Parathyroid adenoma (tissue), 2 donors: ENCODE measurements at regions not wholly inside any gene's neighbourhood (a gene's known extent, or its start where the extent isn't known, plus 50 kb on each side); places are given as distances from the start of the nearest gene placed in this dataset.

Experiments used
- H2AFZ ChIP-seq: fragments of 300-600 bp; sonication (generic); one replicate; pipeline ENCODE4 v1.7.0; 2017; ENCODE audit warnings: antibody characterized with exemption, mild to moderate bottlenecking
- H3K27ac ChIP-seq: fragments of 300-600 bp; sonication (generic); one replicate; pipeline ENCODE4 v1.7.0; 2017
- H3K27me3 ChIP-seq: fragments of 300-600 bp; sonication (generic); one replicate; pipeline ENCODE4 v1.7.0; 2017; ENCODE audit warnings: low read length; ENCODE audit not compliant: control insufficient read depth, insufficient read depth
- H3K36me3 ChIP-seq: fragments of 300-600 bp; sonication (generic); one replicate; pipeline ENCODE4 v1.7.0; 2017; ENCODE audit warnings: low read length; ENCODE audit not compliant: control insufficient read depth, insufficient read depth
- H3K4me1 ChIP-seq: fragments of 300-600 bp; sonication (generic); one replicate; pipeline ENCODE4 v1.7.0; 2017; ENCODE audit warnings: control low read depth
- H3K4me2 ChIP-seq: fragments of 300-600 bp; sonication (generic); one replicate; pipeline ENCODE4 v1.7.0; 2017; ENCODE audit warnings: low read length
- H3K4me3 ChIP-seq: fragments of 300-600 bp; sonication (generic); one replicate; pipeline ENCODE4 v1.7.0; 2017; ENCODE audit warnings: low read depth, low read length
- H3K79me2 ChIP-seq: fragments of 300-600 bp; sonication (generic); one replicate; pipeline ENCODE4 v1.7.0; 2017; ENCODE audit warnings: control low read depth
- H3K9ac ChIP-seq: fragments of 300-600 bp; sonication (generic); one replicate; pipeline ENCODE4 v1.7.0; 2017; ENCODE audit warnings: mild to moderate bottlenecking
- H3K9me3 ChIP-seq: fragments of 300-600 bp; sonication (generic); one replicate; pipeline ENCODE4 v1.7.0; 2017; ENCODE audit warnings: low read length; ENCODE audit not compliant: control insufficient read depth
- TF ChIP-seq, protein P1 (sequence below): fragments of 300-600 bp; sonication (generic); IDR thresholded peaks from one replicate; pipeline ENCODE4 v1.7.0; 2017; ENCODE audit warnings: antibody characterized with exemption, mild to moderate bottlenecking
- donor health status: primary hyperparathyroidism.

DNA sequence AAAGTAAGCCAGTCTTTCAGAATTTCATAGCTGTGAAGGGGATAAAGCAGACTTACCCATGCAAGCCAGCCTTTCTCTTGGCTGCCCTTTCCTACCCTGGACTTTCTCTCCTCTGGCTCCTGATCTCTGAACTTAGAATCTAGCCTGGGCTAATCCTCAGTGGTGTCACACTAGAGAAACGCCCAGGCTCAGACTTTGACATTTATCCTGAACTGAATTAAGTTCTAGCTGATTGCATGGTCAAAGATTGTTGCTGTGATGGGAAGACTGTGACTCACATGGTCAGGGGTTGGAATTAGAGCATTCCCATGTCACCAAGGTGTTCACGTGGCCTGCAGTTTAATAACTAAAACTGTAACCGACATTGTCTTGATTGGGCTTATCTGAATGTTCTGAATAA lies 469.5 kb upstream of the FAT1 start:
- H3K4me2 ChIP-seq: no peak overlapping the region
- H3K4me3 ChIP-seq: no peak overlapping the region
- H3K36me3 ChIP-seq: no peaks in the 10 kb centered on the region
- H3K27me3 ChIP-seq: no peaks in the 10 kb centered on the region
- no peaks in the 10 kb centered on the region for H3K4me1 ChIP-seq
- TF ChIP-seq, protein P1, sequence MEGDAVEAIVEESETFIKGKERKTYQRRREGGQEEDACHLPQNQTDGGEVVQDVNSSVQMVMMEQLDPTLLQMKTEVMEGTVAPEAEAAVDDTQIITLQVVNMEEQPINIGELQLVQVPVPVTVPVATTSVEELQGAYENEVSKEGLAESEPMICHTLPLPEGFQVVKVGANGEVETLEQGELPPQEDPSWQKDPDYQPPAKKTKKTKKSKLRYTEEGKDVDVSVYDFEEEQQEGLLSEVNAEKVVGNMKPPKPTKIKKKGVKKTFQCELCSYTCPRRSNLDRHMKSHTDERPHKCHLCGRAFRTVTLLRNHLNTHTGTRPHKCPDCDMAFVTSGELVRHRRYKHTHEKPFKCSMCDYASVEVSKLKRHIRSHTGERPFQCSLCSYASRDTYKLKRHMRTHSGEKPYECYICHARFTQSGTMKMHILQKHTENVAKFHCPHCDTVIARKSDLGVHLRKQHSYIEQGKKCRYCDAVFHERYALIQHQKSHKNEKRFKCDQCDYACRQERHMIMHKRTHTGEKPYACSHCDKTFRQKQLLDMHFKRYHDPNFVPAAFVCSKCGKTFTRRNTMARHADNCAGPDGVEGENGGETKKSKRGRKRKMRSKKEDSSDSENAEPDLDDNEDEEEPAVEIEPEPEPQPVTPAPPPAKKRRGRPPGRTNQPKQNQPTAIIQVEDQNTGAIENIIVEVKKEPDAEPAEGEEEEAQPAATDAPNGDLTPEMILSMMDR: no peak
- no peaks in the 10 kb centered on the region for H3K79me2 ChIP-seq
- H3K9ac ChIP-seq: no peak overlapping the region
- H2AFZ ChIP-seq: no peak overlapping the region
- no peaks in the 10 kb centered on the region for H3K9me3 ChIP-seq
- H3K27ac ChIP-seq: no peak overlapping the region

DNA sequence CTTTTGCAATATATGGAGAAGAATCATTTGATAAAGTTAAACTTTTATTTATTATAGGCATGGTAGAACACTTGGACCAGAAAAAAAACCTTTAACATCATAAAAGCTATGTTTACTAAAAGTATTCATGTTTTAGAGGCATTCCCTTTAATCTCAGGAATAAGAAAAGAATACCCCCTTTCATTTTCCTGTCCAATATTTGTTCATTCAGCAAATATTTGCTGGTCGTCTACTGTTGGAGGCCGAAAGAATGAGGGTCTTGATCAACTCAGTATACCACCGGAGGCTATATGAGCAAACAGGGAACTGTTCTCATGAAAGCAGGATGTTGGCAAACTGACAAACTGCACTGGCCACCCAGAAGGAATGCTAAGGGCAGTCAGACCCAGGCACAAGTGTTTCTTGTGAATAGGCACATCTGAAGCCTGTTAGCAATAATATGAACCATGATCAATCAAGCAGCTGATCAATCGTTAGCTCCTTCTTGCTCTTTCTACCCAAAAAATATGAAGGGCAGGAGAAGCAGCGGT lies 480.8 kb upstream of the FAT1 start:
- no peaks in the 10 kb centered on the region for H3K4me1 ChIP-seq
- H3K9me3 ChIP-seq: no peaks in the 10 kb centered on the region
- H3K9ac ChIP-seq: no peak overlapping the region
- TF ChIP-seq, protein P1: no peak
- H3K4me2 ChIP-seq: no peak overlapping the region
- H2AFZ ChIP-seq: no peak overlapping the region
- no peak overlapping the region for H3K27ac ChIP-seq
- no peaks in the 10 kb centered on the region for H3K27me3 ChIP-seq
- no peak overlapping the region for H3K4me3 ChIP-seq
- H3K36me3 ChIP-seq: no peaks in the 10 kb centered on the region
- no peaks in the 10 kb centered on the region for H3K79me2 ChIP-seq

DNA sequence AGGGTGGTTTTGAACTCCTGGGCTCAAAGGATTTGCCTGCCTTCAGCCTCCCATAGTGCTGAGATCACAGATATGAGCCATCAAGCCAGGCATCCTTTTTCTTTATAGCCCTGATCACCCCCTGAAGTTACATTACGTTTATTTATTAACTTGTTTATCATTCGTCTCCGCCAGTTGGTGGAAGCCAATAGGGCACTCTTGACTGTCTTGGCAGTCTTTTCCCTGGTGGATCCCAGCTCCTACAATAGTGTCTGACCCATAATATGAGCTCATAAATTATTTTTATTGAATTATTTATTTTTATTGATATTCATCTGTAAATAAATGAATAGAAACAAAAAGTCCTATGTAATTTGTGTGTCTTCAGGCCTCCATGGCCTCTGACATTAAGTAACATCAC lies 484.3 kb upstream of the FAT1 start:
- H3K9me3 ChIP-seq: no peaks in the 10 kb centered on the region
- H3K4me1 ChIP-seq: no peaks in the 10 kb centered on the region
- H3K27me3 ChIP-seq: no peaks in the 10 kb centered on the region
- no peaks in the 10 kb centered on the region for H3K79me2 ChIP-seq
- no peak overlapping the region for H3K4me2 ChIP-seq
- no peak overlapping the region for H3K27ac ChIP-seq
- no peak overlapping the region for H2AFZ ChIP-seq
- no peaks in the 10 kb centered on the region for H3K36me3 ChIP-seq
- TF ChIP-seq, protein P1: no peak
- no peak overlapping the region for H3K4me3 ChIP-seq
- no peak overlapping the region for H3K9ac ChIP-seq

DNA sequence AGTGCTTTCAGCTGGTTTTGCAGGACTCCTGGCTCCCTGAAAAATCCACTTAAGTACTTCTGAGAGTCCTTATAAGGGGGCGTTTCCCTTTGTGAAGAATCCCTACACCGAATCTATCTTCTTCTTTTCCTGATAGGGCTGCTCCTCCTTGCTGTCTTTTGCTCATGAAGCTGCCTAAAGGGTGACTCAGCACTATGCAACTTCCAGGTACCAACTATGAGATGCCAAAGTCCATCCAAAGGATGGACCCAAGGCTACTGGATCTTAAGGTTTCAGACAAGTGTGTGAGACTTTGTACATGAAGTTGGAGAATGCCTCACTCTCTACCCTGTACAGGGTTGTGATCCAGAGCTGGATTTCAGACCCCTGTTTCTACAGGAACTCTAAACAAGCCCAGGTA lies 485.0 kb upstream of the FAT1 start:
- TF ChIP-seq, protein P1: no peak
- no peak overlapping the region for H3K4me2 ChIP-seq

DNA sequence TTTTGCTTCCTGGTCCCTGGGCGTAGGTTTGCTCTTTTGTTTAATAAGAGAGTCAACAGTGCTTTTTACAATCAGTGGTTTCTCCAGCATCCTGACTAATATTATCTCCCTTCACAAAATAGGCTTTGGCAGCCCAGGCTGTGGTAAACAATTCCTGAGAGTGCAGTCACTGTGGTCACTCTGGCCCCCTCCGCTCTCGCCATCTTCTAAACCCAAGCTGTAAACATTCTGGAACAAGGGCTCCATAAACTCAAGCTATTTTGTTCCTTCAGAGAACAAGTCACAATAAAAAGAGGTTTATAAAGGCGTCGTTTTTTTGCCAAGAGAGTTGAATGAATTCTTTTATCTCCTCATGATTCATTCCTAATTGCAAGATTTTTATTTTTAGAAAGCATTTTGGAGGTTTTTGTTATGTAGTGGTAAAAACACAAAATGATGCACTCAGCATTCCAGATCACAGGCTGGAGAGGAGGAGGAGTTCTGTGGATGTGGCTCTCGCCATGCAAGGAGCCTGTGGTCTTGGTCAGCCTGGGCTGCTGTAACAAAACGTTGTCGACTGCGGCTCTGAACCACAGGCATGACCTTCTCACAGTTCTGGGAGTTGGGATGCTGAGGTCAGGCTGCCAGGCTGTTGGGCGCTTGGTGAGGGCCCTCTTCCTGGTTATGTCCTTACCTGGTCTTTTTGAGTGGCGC lies 486.4 kb upstream of the FAT1 start:
- Histone ChIP-seq H3K27ac (no peak overlapping the region), H2AFZ (no peak overlapping the region), H3K27me3 (no peaks in the 10 kb centered on the region), H3K9ac (no peak overlapping the region), H3K79me2 (no peaks in the 10 kb centered on the region), H3K4me2 (no peak overlapping the region), H3K9me3 (no peaks in the 10 kb centered on the region), H3K4me3 (no peak overlapping the region), H3K4me1 (no peaks in the 10 kb centered on the region), H3K36me3 (no peaks in the 10 kb centered on the region)
- TF ChIP-seq, protein P1: no peak

More for the DNA sequence above, 485.0 kb upstream of the FAT1 start:
- Histone ChIP-seq H3K27ac (no peak overlapping the region), H3K9me3 (no peaks in the 10 kb centered on the region), H3K79me2 (no peaks in the 10 kb centered on the region), H3K27me3 (no peaks in the 10 kb centered on the region), H3K4me3 (no peak overlapping the region), H3K36me3 (no peaks in the 10 kb centered on the region), H2AFZ (no peak overlapping the region), H3K9ac (no peak overlapping the region), H3K4me1 (no peaks in the 10 kb centered on the region)
